ENCODE measurements at regions not wholly inside any gene's neighbourhood (a gene's known extent, or its start where the extent isn't known, plus 50 kb on each side); places are given as distances from the start of the nearest gene placed in this dataset.

- no peaks in the 10 kb centered on the region for H3K27me3 ChIP-seq (ENCODE audit: insufficient read depth, low read length)
- no peaks in the 10 kb centered on the region for H4K20me1 ChIP-seq (ENCODE audit: insufficient read depth, low read length)
- H3K4me3 ChIP-seq (ENCODE audit: insufficient read depth, low read length) = no peak overlapping the region
- H3K27ac ChIP-seq (ENCODE audit: low read depth, low read length) = no peak overlapping the region
- no peak for DNase-seq (ENCODE audit: insufficient read length, low spot score, missing footprints)
- no peak overlapping the region for H3K4me2 ChIP-seq (ENCODE audit: insufficient read depth, low read length)
- no peak overlapping the region for H2AFZ ChIP-seq (ENCODE audit: low read length)
- no peaks in the 10 kb centered on the region for H3K9me3 ChIP-seq (ENCODE audit: low read depth, low read length)
- TF ChIP-seq CTCF (IDR thresholded peaks at IDR 0.05; ENCODE audit: extremely low read depth, low read depth, low read length) = no peak
- H3K4me1 ChIP-seq (ENCODE audit: insufficient read depth, low read length) = no peaks in the 10 kb centered on the region
- H3K79me2 ChIP-seq (ENCODE audit: insufficient read depth, low read length) = no peaks in the 10 kb centered on the region
- H3K36me3 ChIP-seq (ENCODE audit: insufficient read depth, low read length) = no peaks in the 10 kb centered on the region
These were observed 223.9 kb downstream of the USP25 start for GRCh38 chr21:15953551-15954116.

DNA sequence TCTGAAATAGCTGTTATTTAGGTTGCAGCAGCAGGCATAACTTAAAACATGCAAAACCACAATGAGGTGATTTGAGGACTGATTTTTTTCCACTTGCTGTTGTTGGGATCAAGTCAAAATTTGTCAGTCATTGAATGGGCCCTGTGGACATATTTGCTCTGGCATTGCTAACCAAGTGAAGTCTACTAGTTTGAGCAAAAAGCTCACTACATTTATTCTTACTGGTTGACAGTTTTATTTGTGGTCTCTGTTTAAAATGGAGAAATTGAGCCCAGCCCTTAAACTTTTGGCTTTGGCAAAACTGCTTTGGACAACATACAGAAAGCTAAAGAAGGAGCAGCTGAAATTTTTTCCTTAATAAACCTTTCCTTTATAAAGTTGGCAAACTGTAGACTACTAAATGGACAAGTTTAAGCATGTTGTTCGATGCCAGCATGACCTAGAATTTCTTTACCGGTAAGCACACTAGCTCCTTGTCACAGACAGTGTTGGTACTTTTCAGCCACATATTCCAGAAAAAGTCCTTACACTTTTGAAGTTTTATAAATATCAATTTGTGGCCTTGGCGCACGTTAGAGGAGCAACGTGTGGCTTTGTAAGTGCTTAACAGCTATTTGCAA is 234.6 kb downstream of the USP25 start:
- no peaks in the 10 kb centered on the region for H4K20me1 ChIP-seq (ENCODE audit: insufficient read depth, low read length)
- no peaks in the 10 kb centered on the region for H3K9me3 ChIP-seq (ENCODE audit: low read depth, low read length)
- no peaks in the 10 kb centered on the region for H3K36me3 ChIP-seq (ENCODE audit: insufficient read depth, low read length)
- no peak overlapping the region for H3K4me2 ChIP-seq (ENCODE audit: insufficient read depth, low read length)
- H3K27ac ChIP-seq (ENCODE audit: low read depth, low read length) = no peak overlapping the region
- no peak for TF ChIP-seq CTCF (IDR thresholded peaks at IDR 0.05; ENCODE audit: extremely low read depth, low read depth, low read length)
- no peaks in the 10 kb centered on the region for H3K27me3 ChIP-seq (ENCODE audit: insufficient read depth, low read length)
- H3K4me3 ChIP-seq (ENCODE audit: insufficient read depth, low read length) = no peak overlapping the region
- no peaks in the 10 kb centered on the region for H3K4me1 ChIP-seq (ENCODE audit: insufficient read depth, low read length)
- H2AFZ ChIP-seq (ENCODE audit: low read length) = no peak overlapping the region
- H3K79me2 ChIP-seq (ENCODE audit: insufficient read depth, low read length) = no peaks in the 10 kb centered on the region
- no peak for DNase-seq (ENCODE audit: insufficient read length, low spot score, missing footprints)

GRCh38 chr21:15966231-15966630 is 236.4 kb downstream of the USP25 start:
- no peaks in the 10 kb centered on the region for H3K79me2 ChIP-seq (ENCODE audit: insufficient read depth, low read length)
- no peaks in the 10 kb centered on the region for H3K36me3 ChIP-seq (ENCODE audit: insufficient read depth, low read length)
- H4K20me1 ChIP-seq (ENCODE audit: insufficient read depth, low read length) = no peaks in the 10 kb centered on the region
- no peaks in the 10 kb centered on the region for H3K9me3 ChIP-seq (ENCODE audit: low read depth, low read length)
- H2AFZ ChIP-seq (ENCODE audit: low read length) = no peak overlapping the region
- no peaks in the 10 kb centered on the region for H3K4me1 ChIP-seq (ENCODE audit: insufficient read depth, low read length)
- TF ChIP-seq CTCF (IDR thresholded peaks at IDR 0.05; ENCODE audit: extremely low read depth, low read depth, low read length) = no peak
- H3K4me3 ChIP-seq (ENCODE audit: insufficient read depth, low read length) = no peak overlapping the region
- H3K27me3 ChIP-seq (ENCODE audit: insufficient read depth, low read length) = no peaks in the 10 kb centered on the region
- H3K27ac ChIP-seq (ENCODE audit: low read depth, low read length) = no peak overlapping the region
- H3K4me2 ChIP-seq (ENCODE audit: insufficient read depth, low read length) = no peak overlapping the region
- no peak for DNase-seq (ENCODE audit: insufficient read length, low spot score, missing footprints)

DNA sequence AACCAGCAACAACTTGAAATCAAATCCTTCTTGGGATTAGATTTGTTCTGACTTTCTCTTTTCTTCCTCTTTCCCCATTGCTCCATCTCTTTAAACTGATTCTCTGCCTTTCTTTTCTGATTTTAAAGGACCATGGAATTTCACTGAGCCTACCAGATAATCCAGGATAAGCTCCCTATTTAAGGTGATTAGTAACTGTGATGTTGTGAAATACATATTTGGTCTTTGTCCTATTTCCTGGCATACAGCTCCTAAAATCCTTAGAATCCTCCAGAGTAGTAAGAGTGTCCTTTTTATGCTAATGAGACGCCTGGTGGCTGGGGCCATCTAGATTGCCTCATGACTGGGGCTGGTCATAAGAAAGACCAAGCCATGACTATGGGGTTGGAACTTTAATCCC is 236.9 kb downstream of the USP25 start:
- TF ChIP-seq CTCF (IDR thresholded peaks at IDR 0.05; ENCODE audit: extremely low read depth, low read depth, low read length) = no peak

More for the DNA sequence above, 236.9 kb downstream of the USP25 start:
- H3K27me3 ChIP-seq (ENCODE audit: insufficient read depth, low read length) = no peaks in the 10 kb centered on the region
- no peaks in the 10 kb centered on the region for H3K4me1 ChIP-seq (ENCODE audit: insufficient read depth, low read length)
- H3K27ac ChIP-seq (ENCODE audit: low read depth, low read length) = no peak overlapping the region
- DNase-seq (ENCODE audit: insufficient read length, low spot score, missing footprints) = no peak
- no peaks in the 10 kb centered on the region for H3K79me2 ChIP-seq (ENCODE audit: insufficient read depth, low read length)
- H4K20me1 ChIP-seq (ENCODE audit: insufficient read depth, low read length) = no peaks in the 10 kb centered on the region
- no peaks in the 10 kb centered on the region for H3K9me3 ChIP-seq (ENCODE audit: low read depth, low read length)
- no peak overlapping the region for H3K4me3 ChIP-seq (ENCODE audit: insufficient read depth, low read length)
- H2AFZ ChIP-seq (ENCODE audit: low read length) = no peak overlapping the region
- H3K4me2 ChIP-seq (ENCODE audit: insufficient read depth, low read length) = no peak overlapping the region
- H3K36me3 ChIP-seq (ENCODE audit: insufficient read depth, low read length) = no peaks in the 10 kb centered on the region
